ENCODE measurements at regions not wholly inside any gene's neighbourhood (a gene's known extent, or its start where the extent isn't known, plus 50 kb on each side); places are given as distances from the start of the nearest gene placed in this dataset.

GRCh38 chr20:22810030-22810429 is 225.1 kb upstream of the SSTR4 start:
- H3K4me3 ChIP-seq (ENCODE audit: low read depth, low read length) = no peak overlapping the region
- DNase-seq = no peak
- H3K36me3 ChIP-seq = no peaks in the 10 kb centered on the region
- H3K9me3 ChIP-seq = no peaks in the 10 kb centered on the region
- H3K4me1 ChIP-seq = no peaks in the 10 kb centered on the region
- no peak for TF ChIP-seq CTCF (IDR thresholded peaks at IDR 0.05; ENCODE audit: low read depth, low read length)
- no peaks in the 10 kb centered on the region for H3K27me3 ChIP-seq

DNA sequence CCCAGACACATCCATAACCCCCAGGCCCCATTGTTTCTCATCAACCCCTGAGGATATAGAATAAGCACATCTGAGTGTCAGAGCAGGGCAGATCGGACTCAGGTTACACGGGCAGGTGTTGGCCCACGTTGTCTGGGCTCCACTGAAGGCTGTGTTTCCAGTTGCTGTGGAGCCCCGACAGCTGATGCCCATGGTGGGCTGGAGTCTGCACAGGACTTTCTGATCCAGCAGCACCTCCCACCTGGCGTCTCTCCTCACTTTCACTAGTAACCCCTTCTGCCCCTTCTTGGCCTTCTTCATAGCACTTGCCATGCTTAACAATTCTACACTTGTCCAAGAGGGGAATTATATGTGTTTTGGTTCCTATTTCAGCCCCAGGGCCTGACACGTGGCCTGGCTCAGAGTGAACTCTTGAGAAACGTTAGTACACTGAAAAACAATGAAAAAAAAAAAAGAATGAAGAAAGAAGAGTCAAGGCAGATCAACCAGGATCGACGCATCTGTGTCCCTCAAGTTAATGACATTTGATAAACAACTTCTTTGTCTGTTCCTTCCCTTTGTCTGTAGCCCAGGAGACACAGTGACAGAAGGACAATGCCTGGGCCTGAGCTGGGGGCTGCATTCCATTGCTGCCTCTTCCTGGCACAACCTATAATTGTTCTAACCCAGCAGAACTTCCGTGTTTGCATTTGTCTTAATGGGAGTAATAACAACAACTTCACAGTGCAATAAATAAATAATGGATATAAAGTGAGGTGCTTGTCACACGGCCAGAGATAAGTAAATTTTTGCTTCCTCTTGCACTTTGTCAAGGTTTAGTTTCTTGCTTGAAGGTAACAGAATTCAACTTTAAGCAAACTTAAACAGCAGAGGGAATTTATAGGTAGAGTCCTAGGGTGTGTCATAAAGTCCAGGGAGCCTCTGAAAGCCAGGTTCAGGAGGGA is 224.2 kb upstream of the SSTR4 start:
- Histone ChIP-seq H3K4me3 (ENCODE audit: low read depth, low read length) (no peak overlapping the region), H3K36me3 (no peaks in the 10 kb centered on the region), H3K9me3 (no peaks in the 10 kb centered on the region), H3K4me1 (no peaks in the 10 kb centered on the region), H3K27me3 (no peaks in the 10 kb centered on the region)
- TF ChIP-seq CTCF (IDR thresholded peaks at IDR 0.05; ENCODE audit: low read depth, low read length) = no peak
- no peak for DNase-seq

- no peak for DNase-seq
- no peak for TF ChIP-seq CTCF (IDR thresholded peaks at IDR 0.05; ENCODE audit: low read depth, low read length)
- Histone ChIP-seq H3K9me3 (no peaks in the 10 kb centered on the region), H3K4me1 (no peaks in the 10 kb centered on the region), H3K27me3 (no peaks in the 10 kb centered on the region), H3K4me3 (ENCODE audit: low read depth, low read length) (no peak overlapping the region), H3K36me3 (no peaks in the 10 kb centered on the region)
These were observed 220.5 kb upstream of the SSTR4 start for GRCh38 chr20:22814471-22815205.

GRCh38 chr20:22815206-22815551 is 219.9 kb upstream of the SSTR4 start:
- Histone ChIP-seq H3K4me1 (no peaks in the 10 kb centered on the region), H3K4me3 (ENCODE audit: low read depth, low read length) (no peak overlapping the region), H3K27me3 (no peaks in the 10 kb centered on the region), H3K9me3 (no peaks in the 10 kb centered on the region), H3K36me3 (no peaks in the 10 kb centered on the region)
- TF ChIP-seq CTCF (IDR thresholded peaks at IDR 0.05; ENCODE audit: low read depth, low read length) = no peak
- no peak for DNase-seq

DNA sequence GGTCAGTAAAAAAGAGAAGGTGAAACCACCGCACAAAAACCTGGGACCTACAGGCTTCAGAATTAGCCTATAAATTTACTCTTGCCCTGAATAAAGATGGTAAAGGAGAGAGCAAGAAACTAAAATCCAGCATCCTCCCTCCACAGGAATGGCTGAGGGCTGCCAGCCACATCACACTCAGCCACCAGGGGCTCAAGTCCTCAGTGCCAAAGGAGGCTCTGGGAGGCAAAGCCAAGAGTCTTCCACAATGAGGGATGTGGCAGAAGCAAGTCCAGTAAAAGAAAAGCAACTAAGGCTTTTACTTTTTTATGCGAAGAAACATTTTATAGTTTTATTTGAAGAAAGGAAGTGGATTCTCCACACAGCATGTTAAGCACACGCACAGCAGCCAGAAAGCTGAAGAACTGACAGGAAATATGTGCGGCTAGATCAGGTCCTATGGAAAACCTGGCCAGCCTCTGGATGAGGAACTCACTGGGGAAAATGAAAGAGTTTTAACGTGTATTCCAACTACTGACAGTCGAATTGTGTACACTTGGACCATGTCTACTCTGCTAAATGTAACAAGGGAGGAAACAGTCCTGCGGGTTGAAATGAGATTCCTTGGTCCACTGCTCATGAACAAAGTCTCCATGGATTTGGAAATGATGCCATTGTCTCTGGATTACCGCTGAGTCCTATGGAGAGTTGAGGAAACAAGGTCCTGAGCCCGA is 219.4 kb upstream of the SSTR4 start:
- H3K4me3 ChIP-seq (ENCODE audit: low read depth, low read length) = no peak overlapping the region
- TF ChIP-seq CTCF (IDR thresholded peaks at IDR 0.05; ENCODE audit: low read depth, low read length) = no peak
- no peaks in the 10 kb centered on the region for H3K9me3 ChIP-seq
- no peaks in the 10 kb centered on the region for H3K4me1 ChIP-seq
- no peaks in the 10 kb centered on the region for H3K27me3 ChIP-seq
- DNase-seq = no peak
- H3K36me3 ChIP-seq = no peaks in the 10 kb centered on the region
